ENCODE measurements at regions not wholly inside any gene's neighbourhood (a gene's known extent, or its start where the extent isn't known, plus 50 kb on each side); places are given as distances from the start of the nearest gene placed in this dataset.

GRCh38 chr1:79133774-79134364, 127.3 kb upstream of the ADGRL4 start:
- no peak for TF ChIP-seq CTCF (IDR thresholded peaks at IDR 0.05; ENCODE audit: insufficient read depth in 1 of 2, low read depth in 1 of 2, low read length in 1 of 2, severe bottlenecking in 1 of 2, unreplicated experiment in 1 of 2)
- intact Hi-C loops (cut with micrococcal nuclease; ENCODE audit: unreplicated experiment): no loop called here
- H3K4me1 ChIP-seq: no peaks in the 10 kb centered on the region
- no peaks in the 10 kb centered on the region for H3K9me3 ChIP-seq
- DNase-seq: no peak
- BruUV-seq (replicated peaks): no TSS peak
- CTCF ChIA-PET: no interaction called here
- H3K27me3 ChIP-seq (replicated peaks; ENCODE audit: control insufficient read depth, insufficient read depth, low read length): no peaks in the 10 kb centered on the region
- H3K27ac Mint-ChIP-seq (ENCODE audit: unreplicated experiment): no peak overlapping the region
- H3K4me3 ChIP-seq (ENCODE audit: low read depth, low read length): no peak overlapping the region
- POLR2A ChIA-PET: no interaction called here
- no peaks in the 10 kb centered on the region for H3K36me3 ChIP-seq (ENCODE audit: control insufficient read depth, insufficient read depth, low read length)
- no peaks in the 10 kb centered on the region for H3K4me1 Mint-ChIP-seq (ENCODE audit: low read depth, unreplicated experiment)
- no peaks in the 10 kb centered on the region for H3K36me3 Mint-ChIP-seq (ENCODE audit: insufficient read depth, unreplicated experiment)
- H3K9me3 Mint-ChIP-seq (ENCODE audit: unreplicated experiment): no peaks in the 10 kb centered on the region
- H3K27me3 Mint-ChIP-seq (ENCODE audit: insufficient read depth, unreplicated experiment): peaks cover 3% of the 10 kb centered on the region
- no peak overlapping the region for H3K4me3 Mint-ChIP-seq (ENCODE audit: unreplicated experiment)

- no TSS peak for BruUV-seq (replicated peaks)
- Mint-ChIP-seq H3K4me3 (ENCODE audit: unreplicated experiment) (no peak overlapping the region), H3K9me3 (ENCODE audit: unreplicated experiment) (no peaks in the 10 kb centered on the region), H3K36me3 (ENCODE audit: insufficient read depth, unreplicated experiment) (no peaks in the 10 kb centered on the region), H3K27ac (ENCODE audit: unreplicated experiment) (no peak overlapping the region), H3K4me1 (ENCODE audit: low read depth, unreplicated experiment) (no peaks in the 10 kb centered on the region), H3K27me3 (ENCODE audit: insufficient read depth, unreplicated experiment) (peaks cover 3% of the 10 kb centered on the region)
- POLR2A ChIA-PET: no interaction called here
- intact Hi-C loops (cut with micrococcal nuclease; ENCODE audit: unreplicated experiment): no loop called here
- Histone ChIP-seq H3K4me1 (no peaks in the 10 kb centered on the region), H3K9me3 (no peaks in the 10 kb centered on the region), H3K4me3 (ENCODE audit: low read depth, low read length) (no peak overlapping the region), H3K27me3 (replicated peaks; ENCODE audit: control insufficient read depth, insufficient read depth, low read length) (no peaks in the 10 kb centered on the region), H3K36me3 (ENCODE audit: control insufficient read depth, insufficient read depth, low read length) (no peaks in the 10 kb centered on the region)
- DNase-seq: no peak
- CTCF ChIA-PET: no interaction called here
- TF ChIP-seq CTCF (IDR thresholded peaks at IDR 0.05; ENCODE audit: insufficient read depth in 1 of 2, low read depth in 1 of 2, low read length in 1 of 2, severe bottlenecking in 1 of 2, unreplicated experiment in 1 of 2): no peak
Observed at GRCh38 chr1:79131626-79132025, 125.1 kb upstream of the ADGRL4 start.

GRCh38 chr1:79129914-79130313, 123.4 kb upstream of the ADGRL4 start:
- BruUV-seq (replicated peaks): no TSS peak
- intact Hi-C loops (cut with micrococcal nuclease; ENCODE audit: unreplicated experiment): no loop called here
- no peak for TF ChIP-seq CTCF (IDR thresholded peaks at IDR 0.05; ENCODE audit: insufficient read depth in 1 of 2, low read depth in 1 of 2, low read length in 1 of 2, severe bottlenecking in 1 of 2, unreplicated experiment in 1 of 2)
- H3K4me1 Mint-ChIP-seq (ENCODE audit: low read depth, unreplicated experiment): no peaks in the 10 kb centered on the region
- no peak overlapping the region for H3K4me3 ChIP-seq (ENCODE audit: low read depth, low read length)
- H3K36me3 Mint-ChIP-seq (ENCODE audit: insufficient read depth, unreplicated experiment): no peaks in the 10 kb centered on the region
- H3K27me3 Mint-ChIP-seq (ENCODE audit: insufficient read depth, unreplicated experiment): peaks cover 3% of the 10 kb centered on the region
- ChIA-PET POLR2A (no interaction called here), CTCF (interaction anchor here (0.6 kb wide), 1 partner anchor 1031 kb away, joined by 3 read pairs; no protein-coding TSS in a partner anchor)
- DNase-seq: no peak
- H3K27ac Mint-ChIP-seq (ENCODE audit: unreplicated experiment): no peak overlapping the region
- no peaks in the 10 kb centered on the region for H3K9me3 Mint-ChIP-seq (ENCODE audit: unreplicated experiment)
- no peaks in the 10 kb centered on the region for H3K27me3 ChIP-seq (replicated peaks; ENCODE audit: control insufficient read depth, insufficient read depth, low read length)
- no peaks in the 10 kb centered on the region for H3K36me3 ChIP-seq (ENCODE audit: control insufficient read depth, insufficient read depth, low read length)
- no peaks in the 10 kb centered on the region for H3K9me3 ChIP-seq
- H3K4me1 ChIP-seq: no peaks in the 10 kb centered on the region
- H3K4me3 Mint-ChIP-seq (ENCODE audit: unreplicated experiment): no peak overlapping the region

Data from Caco-2 (cell line).